ENCODE measurements at regions not wholly inside any gene's neighbourhood (a gene's known extent, or its start where the extent isn't known, plus 50 kb on each side); places are given as distances from the start of the nearest gene placed in this dataset.

DNA sequence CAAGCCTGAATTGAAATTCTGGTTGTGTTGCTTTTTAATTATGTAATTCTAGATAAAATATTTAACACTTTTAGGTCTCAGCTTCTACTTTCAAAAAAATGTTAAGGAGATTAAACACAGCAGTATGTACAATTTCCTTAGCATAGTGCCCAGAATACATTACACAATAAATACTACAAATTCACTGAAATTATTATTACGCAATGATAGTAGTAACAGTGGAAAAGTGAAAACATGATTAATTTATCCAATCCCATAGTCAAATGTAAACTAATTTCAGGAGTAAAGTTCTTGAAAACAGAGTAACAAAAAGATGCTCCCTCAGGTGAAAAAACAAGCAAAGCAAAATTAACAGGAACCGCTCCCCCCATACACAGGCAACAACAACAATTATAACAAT lies 1915.4 kb downstream of the STIM2 start:
- TF ChIP-seq, protein P1, sequence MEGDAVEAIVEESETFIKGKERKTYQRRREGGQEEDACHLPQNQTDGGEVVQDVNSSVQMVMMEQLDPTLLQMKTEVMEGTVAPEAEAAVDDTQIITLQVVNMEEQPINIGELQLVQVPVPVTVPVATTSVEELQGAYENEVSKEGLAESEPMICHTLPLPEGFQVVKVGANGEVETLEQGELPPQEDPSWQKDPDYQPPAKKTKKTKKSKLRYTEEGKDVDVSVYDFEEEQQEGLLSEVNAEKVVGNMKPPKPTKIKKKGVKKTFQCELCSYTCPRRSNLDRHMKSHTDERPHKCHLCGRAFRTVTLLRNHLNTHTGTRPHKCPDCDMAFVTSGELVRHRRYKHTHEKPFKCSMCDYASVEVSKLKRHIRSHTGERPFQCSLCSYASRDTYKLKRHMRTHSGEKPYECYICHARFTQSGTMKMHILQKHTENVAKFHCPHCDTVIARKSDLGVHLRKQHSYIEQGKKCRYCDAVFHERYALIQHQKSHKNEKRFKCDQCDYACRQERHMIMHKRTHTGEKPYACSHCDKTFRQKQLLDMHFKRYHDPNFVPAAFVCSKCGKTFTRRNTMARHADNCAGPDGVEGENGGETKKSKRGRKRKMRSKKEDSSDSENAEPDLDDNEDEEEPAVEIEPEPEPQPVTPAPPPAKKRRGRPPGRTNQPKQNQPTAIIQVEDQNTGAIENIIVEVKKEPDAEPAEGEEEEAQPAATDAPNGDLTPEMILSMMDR (conservative IDR thresholded peaks at IDR 0.05), result no peak
- no peak for TF ChIP-seq EZH2 (IDR thresholded peaks at IDR 0.05; ENCODE audit: low read depth)
